ENCODE measurements at regions not wholly inside any gene's neighbourhood (a gene's known extent, or its start where the extent isn't known, plus 50 kb on each side); places are given as distances from the start of the nearest gene placed in this dataset.
"Not testable (repeated sequence)": the region's sequence is repeated elsewhere in the genome, so short reads cannot be mapped to it uniquely, and the experiment has no call there.

- no peak for DNase-seq
These were observed 167.9 kb upstream of the MAN1A1 start for GRCh38 chr6:119517428-119517827.

- DNase-seq: no peak
These were observed 164.8 kb upstream of the MAN1A1 start for GRCh38 chr6:119514345-119514744.

GRCh38 chr6:119511024-119511423 lies 161.5 kb upstream of the MAN1A1 start:
- no peak for DNase-seq

GRCh38 chr6:119510246-119510645 lies 160.7 kb upstream of the MAN1A1 start:
- DNase-seq: no peak

GRCh38 chr6:119506631-119507174 lies 157.1 kb upstream of the MAN1A1 start:
- DNase-seq: no peak

GRCh38 chr6:119501798-119502483 lies 152.4 kb upstream of the MAN1A1 start:
- no peak for DNase-seq

- no peak for DNase-seq
These were observed 150.2 kb upstream of the MAN1A1 start for GRCh38 chr6:119499797-119500196.

GRCh38 chr6:119497988-119498727 lies 148.6 kb upstream of the MAN1A1 start:
- no peak for DNase-seq

- no peak for DNase-seq
These were observed 145.7 kb upstream of the MAN1A1 start for GRCh38 chr6:119495230-119495683.

GRCh38 chr6:119493980-119494379 lies 144.4 kb upstream of the MAN1A1 start:
- no peak for DNase-seq

- not testable (repeated sequence) for DNase-seq
These were observed 141.6 kb upstream of the MAN1A1 start for GRCh38 chr6:119491112-119491511.

- DNase-seq: not testable (repeated sequence)
These were observed 140.5 kb upstream of the MAN1A1 start for GRCh38 chr6:119490050-119490449.

GRCh38 chr6:119484598-119484997 lies 135.0 kb upstream of the MAN1A1 start:
- DNase-seq: no peak

GRCh38 chr6:119483908-119484307 lies 134.3 kb upstream of the MAN1A1 start:
- DNase-seq: no peak

- DNase-seq: no peak
These were observed 133.3 kb upstream of the MAN1A1 start for GRCh38 chr6:119482850-119483285.

- no peak for DNase-seq
These were observed 132.4 kb upstream of the MAN1A1 start for GRCh38 chr6:119481976-119482375.

- no peak for DNase-seq
These were observed 131.5 kb upstream of the MAN1A1 start for GRCh38 chr6:119480961-119481497.

- DNase-seq: no peak
These were observed 130.5 kb upstream of the MAN1A1 start for GRCh38 chr6:119479860-119480655.

- DNase-seq: no peak
These were observed 127.0 kb upstream of the MAN1A1 start for GRCh38 chr6:119476554-119476953.

- DNase-seq: no peak
These were observed 126.5 kb upstream of the MAN1A1 start for GRCh38 chr6:119476024-119476423.

GRCh38 chr6:119470893-119471542 lies 121.5 kb upstream of the MAN1A1 start:
- DNase-seq: no peak

GRCh38 chr6:119467488-119468081 lies 118.0 kb upstream of the MAN1A1 start:
- no peak for DNase-seq
